GM23248 (cell line): ENCODE measurements at regions not wholly inside any gene's neighbourhood (a gene's known extent, or its start where the extent isn't known, plus 50 kb on each side); places are given as distances from the start of the nearest gene placed in this dataset.

Experiments used
- DNase-seq: peaks from one replicate; pipeline ENCODE4 v3.0.0-alpha.2; 2015
- H2AFZ ChIP-seq: fragments of 200-600 bp; sonication (generic); 2 replicates; pipeline ENCODE4 v1.6.1; 2016; ENCODE audit warnings: antibody characterized with exemption
- H3F3A ChIP-seq: fragments of 200-600 bp; sonication (generic); 2 replicates; pipeline ENCODE4 v1.6.1; 2016; ENCODE audit warnings: mild to moderate bottlenecking, antibody characterized with exemption, mixed run types; ENCODE audit not compliant: insufficient read depth
- H3K27ac ChIP-seq: fragments of 200-600 bp; sonication (generic); 2 replicates; pipeline ENCODE4 v1.5.1; 2016; ENCODE audit warnings: mild to moderate bottlenecking
- H3K27me3 ChIP-seq: fragments of 200-600 bp; sonication (generic); replicated peaks from 2 replicates; pipeline ENCODE4 v1.6.1; 2016; ENCODE audit warnings: mild to moderate bottlenecking; ENCODE audit not compliant: insufficient read depth
- H3K36me3 ChIP-seq: fragments of 200-600 bp; sonication (generic); 2 replicates; pipeline ENCODE4 v1.6.1; 2016; ENCODE audit warnings: low read depth, mild to moderate bottlenecking
- H3K4me1 ChIP-seq: fragments of 200-600 bp; sonication (generic); 2 replicates; pipeline ENCODE4 v1.6.1; 2016; ENCODE audit warnings: mild to moderate bottlenecking; ENCODE audit not compliant: insufficient read depth
- H3K4me2 ChIP-seq: fragments of 200-600 bp; sonication (generic); one replicate; pipeline ENCODE4 v1.6.1; 2016; ENCODE audit warnings: mild to moderate bottlenecking; ENCODE audit not compliant: unreplicated experiment
- H3K4me3 ChIP-seq: fragments of 200-600 bp; sonication (generic); 2 replicates; pipeline ENCODE4 v1.5.1; 2016; ENCODE audit warnings: mild to moderate bottlenecking
- H3K79me2 ChIP-seq: fragments of 200-600 bp; sonication (generic); 2 replicates; pipeline ENCODE4 v1.6.1; 2016; ENCODE audit warnings: mild to moderate bottlenecking; ENCODE audit not compliant: insufficient read depth
- H3K9ac ChIP-seq: fragments of 200-600 bp; sonication (generic); 2 replicates; pipeline ENCODE4 v1.6.1; 2016; ENCODE audit warnings: mild to moderate bottlenecking
- H3K9me2 ChIP-seq: fragments of 200-600 bp; sonication (generic); 2 replicates; pipeline ENCODE4 v1.6.1; 2016; ENCODE audit warnings: mixed run types, mild to moderate bottlenecking, moderate library complexity; ENCODE audit not compliant: insufficient read depth
- H3K9me3 ChIP-seq: fragments of 200-600 bp; sonication (generic); one replicate; pipeline ENCODE4 v1.6.1; 2017; ENCODE audit warnings: low read depth
- H4K20me1 ChIP-seq: fragments of 200-600 bp; sonication (generic); 2 replicates; pipeline ENCODE4 v1.6.0; 2016; ENCODE audit not compliant: insufficient read depth
- EZH2 ChIP-seq: fragments of 200-600 bp; sonication (generic); IDR thresholded peaks from 2 replicates; pipeline ENCODE4 v1.6.1; 2018; ENCODE audit warnings: antibody characterized with exemption, mild to moderate bottlenecking; ENCODE audit not compliant: insufficient read depth, poor library complexity, severe bottlenecking
- EZH2phosphoT487 ChIP-seq: fragments of 200-600 bp; sonication (generic); IDR thresholded peaks from 2 replicates; pipeline ENCODE4 v1.6.1; 2018; ENCODE audit warnings: antibody characterized with exemption, moderate library complexity, mild to moderate bottlenecking, low read depth; ENCODE audit not compliant: insufficient read depth
- WGBS, 2 experiments: methylation state at CpG; one replicate each; pipeline ENCODE4 v1.1.6; 2015 to 2017; ENCODE audit warnings: low lambda C conversion rate in 2 of 2, low coverage in 1 of 2; ENCODE audit errors: missing lambda C conversion rate in 2 of 2; 5-methylcytosine and 5-hydroxymethylcytosine counted together
- in situ Hi-C: fragments of 300-500 bp; cut with MboI; formaldehyde crosslinking; loops from 2 replicates; pipeline ENCODE4 v1.15.0; 2020

DNA sequence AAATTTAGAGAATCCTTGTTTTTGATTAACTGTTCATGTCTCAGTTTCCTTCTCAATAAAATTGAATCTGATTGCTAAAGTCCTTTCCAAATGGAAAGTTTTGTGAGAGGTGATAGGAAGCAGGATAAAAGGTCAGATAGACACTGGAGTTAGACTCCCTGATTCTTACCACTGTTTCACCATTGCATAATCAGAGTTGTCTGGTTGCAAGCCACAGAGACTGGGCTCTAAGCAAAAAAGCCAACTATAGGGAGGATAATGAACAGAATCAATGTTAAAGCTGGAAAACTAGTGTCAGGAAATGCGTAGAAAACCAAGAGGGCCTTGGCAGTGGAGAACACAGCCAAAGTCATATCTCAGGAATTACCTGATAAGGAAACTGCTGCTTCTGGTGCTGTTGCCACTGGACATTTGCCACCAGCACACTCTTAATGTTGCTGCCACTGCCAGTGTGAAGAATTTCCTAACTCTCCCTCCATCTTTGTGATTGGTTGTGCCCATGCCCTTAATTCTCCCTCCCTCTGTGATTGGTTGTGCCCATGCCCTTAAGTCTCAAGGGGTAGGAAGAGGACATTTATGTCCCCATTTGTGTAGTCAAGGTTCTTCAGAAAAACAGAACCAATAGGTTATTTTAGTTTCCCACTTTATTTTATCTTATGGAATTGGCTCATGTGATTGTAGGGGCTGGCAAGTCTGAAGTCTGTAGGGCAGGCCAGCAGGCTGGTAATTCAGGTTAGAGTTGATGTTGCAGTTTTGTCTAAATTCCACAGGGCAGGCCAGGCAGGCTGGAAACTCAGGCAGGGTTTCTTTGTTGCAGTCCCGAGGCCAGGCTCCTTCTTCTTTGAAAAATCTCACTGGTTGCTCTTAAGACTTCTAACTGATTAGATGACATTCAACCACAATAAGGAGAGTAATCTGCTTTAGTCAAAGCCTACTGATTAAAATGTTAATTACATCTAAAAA is 639.0 kb downstream of the REEP3 start:
- Histone ChIP-seq H3K27ac (no peak overlapping the region), H4K20me1 (no peaks in the 10 kb centered on the region), H3K9me3 (no peaks in the 10 kb centered on the region), H3K4me3 (no peak overlapping the region), H3K4me2 (no peak overlapping the region), H3K36me3 (no peaks in the 10 kb centered on the region), H3K4me1 (no peaks in the 10 kb centered on the region), H3K79me2 (no peaks in the 10 kb centered on the region), H3K27me3 (no peaks in the 10 kb centered on the region), H3K9ac (no peak overlapping the region), H3K9me2 (no peaks in the 10 kb centered on the region), H3F3A (no peaks in the 10 kb centered on the region), H2AFZ (no peak overlapping the region)
- WGBS, 2 experiments: 3 to 4% methylated on average over 2 of the region's 2 CpGs
- no peak for DNase-seq
- TF ChIP-seq EZH2phosphoT487: no peak
- TF ChIP-seq EZH2: no peak
- in situ Hi-C loops: no loop called here

DNA sequence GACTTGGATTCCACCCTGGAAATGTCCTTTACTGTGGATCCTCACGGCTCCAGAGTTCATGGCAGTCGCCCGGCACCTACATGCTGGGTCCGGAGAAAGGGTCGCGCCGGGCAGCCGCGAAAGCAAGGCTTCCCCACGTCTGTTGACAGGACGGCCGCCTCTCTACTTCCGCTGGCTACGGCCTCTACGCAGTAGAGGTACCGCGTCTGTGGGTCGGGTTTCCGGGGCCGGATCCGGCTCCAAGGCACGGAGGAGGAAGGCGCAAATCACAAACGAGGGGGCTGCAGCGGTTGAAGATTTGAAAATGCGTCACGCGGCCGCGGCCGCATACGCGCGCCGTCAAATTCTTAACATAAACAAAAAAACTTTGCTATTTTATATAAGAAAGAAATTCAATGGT is 649.6 kb downstream of the REEP3 start:
- Histone ChIP-seq H3F3A (no peaks in the 10 kb centered on the region), H3K27me3 (no peaks in the 10 kb centered on the region), H4K20me1 (no peaks in the 10 kb centered on the region), H2AFZ (no peak overlapping the region), H3K4me3 (no peak overlapping the region), H3K27ac (no peak overlapping the region), H3K9ac (no peak overlapping the region), H3K9me2 (no peaks in the 10 kb centered on the region), H3K36me3 (no peaks in the 10 kb centered on the region), H3K4me2 (no peak overlapping the region), H3K4me1 (no peaks in the 10 kb centered on the region), H3K79me2 (no peaks in the 10 kb centered on the region), H3K9me3 (no peaks in the 10 kb centered on the region)
- in situ Hi-C loops: no loop called here
- WGBS, 2 experiments: 78 to 80% methylated on average over 35 of the region's 35 CpGs
- TF ChIP-seq EZH2 (no peak), EZH2phosphoT487 (no peak)
- DNase-seq: no peak

- Histone ChIP-seq H3K4me2 (no peak overlapping the region), H3K79me2 (no peaks in the 10 kb centered on the region), H4K20me1 (no peaks in the 10 kb centered on the region), H3K4me3 (no peak overlapping the region), H3K27me3 (no peaks in the 10 kb centered on the region), H3F3A (no peaks in the 10 kb centered on the region), H2AFZ (no peak overlapping the region), H3K36me3 (no peaks in the 10 kb centered on the region), H3K9ac (no peak overlapping the region), H3K4me1 (no peaks in the 10 kb centered on the region), H3K27ac (no peak overlapping the region), H3K9me3 (no peaks in the 10 kb centered on the region), H3K9me2 (no peaks in the 10 kb centered on the region)
- no peak for TF ChIP-seq EZH2phosphoT487
- DNase-seq: no peak
- in situ Hi-C loops: no loop called here
Observed at GRCh38 chr10:64173826-64174225, 652.6 kb downstream of the REEP3 start.

DNA sequence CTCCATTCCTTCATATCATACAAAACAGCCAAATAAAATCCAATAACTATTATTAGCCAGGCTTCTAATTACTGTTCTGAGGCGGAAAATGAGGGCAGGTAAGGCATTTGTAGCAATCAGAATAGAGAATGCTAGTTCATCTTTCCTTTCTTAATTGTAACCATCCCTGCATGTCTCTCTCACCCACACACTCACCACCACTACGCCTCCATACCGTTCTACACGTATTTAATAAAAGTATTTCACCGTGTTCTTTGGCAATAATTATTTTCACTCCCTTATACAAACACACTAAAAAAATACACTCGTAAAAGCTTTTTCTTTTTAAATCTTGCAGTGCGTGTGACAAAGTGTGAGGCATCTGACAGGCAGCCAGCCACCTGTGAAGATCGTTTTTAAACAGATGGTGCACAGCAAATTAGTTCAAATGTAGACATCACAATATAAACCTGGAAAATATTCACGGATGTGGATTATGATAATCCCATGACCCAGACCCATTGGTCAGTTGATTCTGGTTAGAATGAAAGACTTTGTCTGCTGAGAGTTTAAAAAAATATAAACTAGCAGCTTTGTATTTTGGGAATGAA is 653.6 kb downstream of the REEP3 start:
- no peaks in the 10 kb centered on the region for H3K9me2 ChIP-seq
- H3K27ac ChIP-seq: no peak overlapping the region
- H3F3A ChIP-seq: no peaks in the 10 kb centered on the region
- H3K4me2 ChIP-seq: no peak overlapping the region
- no peaks in the 10 kb centered on the region for H3K4me1 ChIP-seq
- no peaks in the 10 kb centered on the region for H3K9me3 ChIP-seq
- WGBS, 2 experiments: 4% methylated on average over 9 of the region's 9 CpGs
- no peaks in the 10 kb centered on the region for H3K27me3 ChIP-seq
- no peak overlapping the region for H3K4me3 ChIP-seq
- H4K20me1 ChIP-seq: no peaks in the 10 kb centered on the region
- DNase-seq: no peak
- H3K79me2 ChIP-seq: no peaks in the 10 kb centered on the region
- no peaks in the 10 kb centered on the region for H3K36me3 ChIP-seq
- no peak overlapping the region for H2AFZ ChIP-seq
- no peak for TF ChIP-seq EZH2
- no peak for TF ChIP-seq EZH2phosphoT487
- H3K9ac ChIP-seq: no peak overlapping the region
- in situ Hi-C loops: no loop called here
